Stimulated activated naive CD8-positive, alpha-beta T cell treated with anti-CD3 and anti-CD28 coated beads, Interleukin-15, Interleukin-2, amounts not matched to agents 100 ng/mL and 50 ng/mL, for 24 hours (primary cell): ENCODE measurements at regions not wholly inside any gene's neighbourhood (a gene's known extent, or its start where the extent isn't known, plus 50 kb on each side); places are given as distances from the start of the nearest gene placed in this dataset.
A peak's percentile ranks its signal among the peaks of the same experiment; 100 is the strongest.

Source experiments
- H3K27ac Mint-ChIP-seq: one replicate; pipeline ENCODE4 v1.8.0; 2021; ENCODE audit warnings: mild to moderate bottlenecking, mixed read lengths
- H3K27me3 Mint-ChIP-seq: one replicate; pipeline ENCODE4 v1.8.0; 2021; ENCODE audit warnings: mixed read lengths
- H3K36me3 Mint-ChIP-seq: one replicate; pipeline ENCODE4 v1.8.0; 2021; ENCODE audit warnings: low read depth, mixed read lengths
- H3K4me1 Mint-ChIP-seq: one replicate; pipeline ENCODE4 v1.8.0; 2021; ENCODE audit warnings: low read depth, mixed read lengths
- H3K4me3 Mint-ChIP-seq: one replicate; pipeline ENCODE4 v1.8.0; 2021; ENCODE audit warnings: mild to moderate bottlenecking, mixed read lengths
- H3K9me3 Mint-ChIP-seq: one replicate; pipeline ENCODE4 v1.8.0; 2021; ENCODE audit warnings: mixed read lengths

DNA sequence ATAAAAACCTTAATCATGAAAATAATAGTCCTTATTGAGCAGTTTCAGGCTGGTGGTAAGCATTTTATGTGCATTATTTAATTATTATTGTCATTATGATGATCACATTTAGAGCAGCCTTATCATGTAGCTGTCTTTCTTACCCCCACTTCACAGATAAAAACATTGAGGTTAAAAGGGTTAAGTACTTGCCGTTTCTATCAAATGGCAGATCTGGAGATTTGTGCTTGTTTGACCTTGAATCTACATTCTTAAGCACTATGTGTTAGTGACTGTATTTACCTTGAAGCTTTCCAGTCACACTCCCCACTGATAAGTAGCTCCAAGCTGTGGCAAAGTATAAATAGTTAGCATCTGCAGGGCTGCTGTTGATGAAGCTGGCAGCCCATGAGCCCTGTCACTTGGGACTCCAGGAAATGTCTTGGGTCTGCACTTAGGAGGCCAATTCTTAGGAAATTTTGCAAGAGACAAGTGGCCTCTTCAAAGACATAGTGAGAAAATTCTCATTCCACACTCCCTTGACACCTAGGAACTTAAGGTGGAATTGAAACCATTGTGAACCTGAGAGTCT is 116.8 kb upstream of the AGR3 start:
- peaks cover 14% of the 10 kb centered on the region for H3K4me1 Mint-ChIP-seq

GRCh38 chr7:16999541-17000267 is 117.9 kb upstream of the AGR3 start:
- H3K27ac Mint-ChIP-seq: peak overlapping the region; percentile 89
- H3K27me3 Mint-ChIP-seq: no peaks in the 10 kb centered on the region
- H3K9me3 Mint-ChIP-seq: peaks cover 13% of the 10 kb centered on the region
- peaks cover 14% of the 10 kb centered on the region for H3K4me1 Mint-ChIP-seq
- H3K4me3 Mint-ChIP-seq: peak overlapping the region; percentile 15
- H3K36me3 Mint-ChIP-seq: no peaks in the 10 kb centered on the region

More for the DNA sequence above, 116.8 kb upstream of the AGR3 start:
- Mint-ChIP-seq H3K27me3 (no peaks in the 10 kb centered on the region), H3K9me3 (peaks cover 13% of the 10 kb centered on the region), H3K27ac (no peak overlapping the region), H3K36me3 (no peaks in the 10 kb centered on the region), H3K4me3 (no peak overlapping the region)

- Mint-ChIP-seq H3K4me1 (peaks cover 15% of the 10 kb centered on the region), H3K4me3 (no peak overlapping the region), H3K9me3 (no peaks in the 10 kb centered on the region), H3K36me3 (no peaks in the 10 kb centered on the region), H3K27ac (no peak overlapping the region), H3K27me3 (no peaks in the 10 kb centered on the region)
These were observed 123.5 kb upstream of the AGR3 start for GRCh38 chr7:17005271-17005670.

- H3K36me3 Mint-ChIP-seq: no peaks in the 10 kb centered on the region
- no peak overlapping the region for H3K27ac Mint-ChIP-seq
- no peaks in the 10 kb centered on the region for H3K9me3 Mint-ChIP-seq
- no peaks in the 10 kb centered on the region for H3K27me3 Mint-ChIP-seq
- H3K4me1 Mint-ChIP-seq: peaks cover 16% of the 10 kb centered on the region
- no peak overlapping the region for H3K4me3 Mint-ChIP-seq
These were observed 126.1 kb upstream of the AGR3 start for GRCh38 chr7:17007841-17008240.

GRCh38 chr7:17009007-17009719 is 127.4 kb upstream of the AGR3 start:
- Mint-ChIP-seq H3K4me1 (peaks cover 16% of the 10 kb centered on the region), H3K27me3 (no peaks in the 10 kb centered on the region), H3K9me3 (no peaks in the 10 kb centered on the region), H3K27ac (no peak overlapping the region), H3K36me3 (no peaks in the 10 kb centered on the region), H3K4me3 (no peak overlapping the region)

DNA sequence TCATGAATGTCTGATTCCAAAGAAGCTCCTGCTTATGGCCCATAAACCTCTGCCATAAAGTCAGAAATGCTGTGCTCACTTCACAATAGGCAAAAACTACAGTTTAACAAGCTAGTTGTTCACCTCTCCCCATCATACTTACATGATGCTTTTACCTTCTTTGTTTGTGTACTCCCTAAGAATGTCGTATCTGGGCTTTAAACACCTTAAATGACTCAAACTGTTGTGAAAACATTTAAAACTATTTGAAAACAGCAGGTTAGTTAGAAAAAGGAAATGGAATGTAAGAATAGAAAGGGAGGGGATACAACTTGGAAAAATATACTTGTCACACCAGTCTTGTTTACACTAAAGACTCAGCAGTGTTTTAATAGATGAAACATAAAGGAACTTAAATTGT is 128.2 kb upstream of the AGR3 start:
- Mint-ChIP-seq H3K27me3 (no peaks in the 10 kb centered on the region), H3K27ac (no peak overlapping the region), H3K9me3 (no peaks in the 10 kb centered on the region)

DNA sequence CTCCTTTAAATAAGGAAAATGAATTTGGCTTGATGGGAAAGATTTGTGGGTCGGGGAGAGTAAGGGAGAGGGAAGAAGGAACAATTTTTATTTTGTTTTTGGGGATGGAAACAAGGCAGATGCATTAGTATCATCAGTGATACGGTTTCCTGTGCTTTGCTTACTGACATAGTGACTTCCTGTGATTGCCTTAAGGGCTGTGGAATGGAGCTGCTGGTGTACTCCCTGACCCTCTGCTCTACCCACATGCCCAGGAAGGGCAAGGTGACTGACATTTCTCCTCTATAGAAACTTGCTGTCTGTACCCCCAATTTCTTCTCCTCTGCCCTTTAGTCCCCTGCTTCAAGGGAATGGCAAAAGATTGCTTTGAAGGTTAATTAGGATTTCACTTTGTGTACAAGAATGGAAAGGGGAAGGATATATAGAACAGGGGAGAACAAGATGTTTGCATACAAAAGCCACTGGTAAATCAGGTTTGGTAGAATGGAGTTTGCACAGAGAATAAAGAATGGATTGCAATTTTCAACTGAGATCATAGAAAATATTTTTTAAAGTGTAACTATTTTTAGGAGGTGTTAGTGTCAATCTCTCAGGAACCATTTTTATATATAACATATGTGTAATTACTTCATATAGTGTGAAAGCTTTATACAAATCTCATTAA is 129.0 kb upstream of the AGR3 start:
- H3K27me3 Mint-ChIP-seq: no peaks in the 10 kb centered on the region
- no peak overlapping the region for H3K27ac Mint-ChIP-seq
- no peak overlapping the region for H3K4me3 Mint-ChIP-seq
- no peaks in the 10 kb centered on the region for H3K36me3 Mint-ChIP-seq
- no peaks in the 10 kb centered on the region for H3K9me3 Mint-ChIP-seq
- H3K4me1 Mint-ChIP-seq: peaks cover 20% of the 10 kb centered on the region

More for the DNA sequence above, 128.2 kb upstream of the AGR3 start:
- H3K4me1 Mint-ChIP-seq: peaks cover 16% of the 10 kb centered on the region
- H3K4me3 Mint-ChIP-seq: no peak overlapping the region
- no peaks in the 10 kb centered on the region for H3K36me3 Mint-ChIP-seq

- Mint-ChIP-seq H3K27ac (no peak overlapping the region), H3K4me1 (peaks cover 20% of the 10 kb centered on the region), H3K27me3 (no peaks in the 10 kb centered on the region), H3K36me3 (no peaks in the 10 kb centered on the region), H3K9me3 (no peaks in the 10 kb centered on the region), H3K4me3 (no peak overlapping the region)
These were observed 131.4 kb upstream of the AGR3 start for GRCh38 chr7:17013204-17013603.

DNA sequence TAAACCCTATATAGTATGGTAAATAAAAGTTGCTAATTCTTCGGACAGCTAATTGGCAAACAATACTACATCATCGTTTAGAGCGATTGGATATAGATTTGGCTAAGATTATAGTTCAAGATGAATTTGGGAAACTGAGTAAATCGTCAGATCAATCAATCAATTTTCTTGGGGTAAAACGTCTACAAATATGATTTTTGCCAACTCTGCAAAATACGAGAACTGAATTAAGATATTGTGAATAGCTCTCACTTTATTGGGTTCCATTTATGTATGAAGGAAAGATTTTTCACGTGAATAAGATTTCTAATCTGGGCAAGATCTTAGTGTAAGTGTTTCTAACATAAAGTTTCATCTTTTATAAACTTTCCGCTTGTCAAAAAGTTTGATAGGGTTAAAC is 132.9 kb upstream of the AGR3 start:
- Mint-ChIP-seq H3K36me3 (no peaks in the 10 kb centered on the region), H3K27me3 (no peaks in the 10 kb centered on the region), H3K4me3 (no peak overlapping the region), H3K9me3 (no peaks in the 10 kb centered on the region), H3K4me1 (peaks cover 15% of the 10 kb centered on the region), H3K27ac (no peak overlapping the region)

DNA sequence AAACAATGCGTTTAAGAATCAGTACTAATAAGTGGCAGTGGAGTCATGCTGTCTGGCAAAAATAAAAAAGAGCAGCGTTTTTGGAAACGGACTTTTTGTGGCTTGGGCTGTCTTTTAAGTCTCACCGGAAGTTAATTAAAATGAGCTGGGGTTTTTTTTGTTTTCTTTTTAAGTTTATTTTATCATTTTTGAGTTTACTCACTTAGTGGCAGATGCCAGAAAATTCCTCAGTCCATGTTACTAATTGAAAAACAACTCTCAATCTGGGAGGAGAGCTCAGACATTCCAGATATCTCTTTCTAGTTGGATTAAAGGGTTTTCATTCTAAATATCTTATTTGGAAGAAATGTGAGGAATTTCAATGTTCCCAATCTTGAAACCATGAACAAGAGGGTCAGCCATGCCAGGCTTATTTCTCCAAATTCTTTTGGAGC is 133.8 kb upstream of the AGR3 start:
- Mint-ChIP-seq H3K4me3 (no peak overlapping the region), H3K36me3 (no peaks in the 10 kb centered on the region), H3K9me3 (no peaks in the 10 kb centered on the region), H3K27ac (no peak overlapping the region), H3K27me3 (no peaks in the 10 kb centered on the region), H3K4me1 (peaks cover 8% of the 10 kb centered on the region)

DNA sequence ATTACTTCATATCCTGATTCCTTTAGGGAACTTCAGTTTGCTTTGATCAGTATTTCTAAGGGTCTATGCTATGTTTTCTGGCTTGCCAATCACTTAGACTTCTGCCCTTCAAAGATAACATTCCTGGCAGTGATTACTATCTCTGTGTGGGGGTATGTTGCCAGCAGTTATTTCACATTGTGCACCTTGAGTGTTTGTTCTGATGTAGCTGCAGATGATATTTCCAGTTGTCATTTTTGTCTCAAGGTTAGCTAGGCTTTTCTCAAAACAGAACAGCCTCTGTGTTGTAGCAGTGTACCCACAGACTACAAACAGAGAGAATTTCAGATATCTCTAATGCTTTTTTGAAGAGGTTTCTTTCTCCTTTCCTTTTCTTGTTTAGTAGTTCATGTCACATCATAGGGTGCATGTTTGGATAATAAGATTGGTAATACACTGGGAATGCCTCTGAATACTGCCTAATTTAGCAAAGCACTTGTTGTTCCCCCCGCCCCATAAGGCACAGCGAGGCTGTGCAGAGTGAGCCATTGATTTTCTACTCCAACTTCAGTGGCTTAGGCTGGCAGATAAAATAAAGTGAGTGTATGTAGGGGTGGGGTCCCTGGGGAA is 134.7 kb upstream of the AGR3 start:
- Mint-ChIP-seq H3K27ac (no peak overlapping the region), H3K4me1 (peaks cover 4% of the 10 kb centered on the region), H3K36me3 (no peaks in the 10 kb centered on the region), H3K4me3 (no peak overlapping the region), H3K9me3 (no peaks in the 10 kb centered on the region), H3K27me3 (no peaks in the 10 kb centered on the region)

GRCh38 chr7:17019106-17019505 is 137.3 kb upstream of the AGR3 start:
- peaks cover 17% of the 10 kb centered on the region for H3K4me1 Mint-ChIP-seq
- no peaks in the 10 kb centered on the region for H3K9me3 Mint-ChIP-seq
- no peaks in the 10 kb centered on the region for H3K36me3 Mint-ChIP-seq
- H3K4me3 Mint-ChIP-seq: no peak overlapping the region
- no peaks in the 10 kb centered on the region for H3K27me3 Mint-ChIP-seq
- H3K27ac Mint-ChIP-seq: no peak overlapping the region

GRCh38 chr7:17020250-17020649 is 138.5 kb upstream of the AGR3 start:
- no peaks in the 10 kb centered on the region for H3K27me3 Mint-ChIP-seq
- no peak overlapping the region for H3K27ac Mint-ChIP-seq
- no peaks in the 10 kb centered on the region for H3K36me3 Mint-ChIP-seq
- H3K9me3 Mint-ChIP-seq: no peaks in the 10 kb centered on the region
- H3K4me3 Mint-ChIP-seq: no peak overlapping the region
- peaks cover 17% of the 10 kb centered on the region for H3K4me1 Mint-ChIP-seq

DNA sequence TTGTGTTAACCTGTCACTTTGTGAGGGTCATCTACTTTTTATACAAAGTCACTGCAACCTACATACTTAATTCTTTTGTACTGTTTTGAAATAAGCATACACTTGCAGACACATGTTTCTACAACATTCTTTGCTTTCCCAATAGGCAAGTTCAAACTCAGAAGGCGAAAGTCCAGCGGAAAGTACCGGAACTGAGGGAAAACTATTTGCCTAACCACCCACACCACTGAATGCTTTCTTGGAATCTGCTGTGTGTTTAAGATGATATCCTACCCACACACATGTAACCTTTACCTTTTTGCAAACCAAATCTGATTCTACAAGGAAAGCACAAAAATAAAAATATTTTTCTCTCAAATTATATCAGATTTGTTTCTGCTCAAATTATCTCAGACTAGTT is 139.4 kb upstream of the AGR3 start:
- no peaks in the 10 kb centered on the region for H3K9me3 Mint-ChIP-seq
- H3K4me1 Mint-ChIP-seq: peaks cover 13% of the 10 kb centered on the region
- no peak overlapping the region for H3K4me3 Mint-ChIP-seq
- H3K27me3 Mint-ChIP-seq: no peaks in the 10 kb centered on the region
- no peak overlapping the region for H3K27ac Mint-ChIP-seq
- H3K36me3 Mint-ChIP-seq: no peaks in the 10 kb centered on the region

- Mint-ChIP-seq H3K36me3 (no peaks in the 10 kb centered on the region), H3K4me1 (peaks cover 13% of the 10 kb centered on the region), H3K4me3 (no peak overlapping the region), H3K27me3 (no peaks in the 10 kb centered on the region), H3K27ac (no peak overlapping the region), H3K9me3 (no peaks in the 10 kb centered on the region)
These were observed 141.1 kb upstream of the AGR3 start for GRCh38 chr7:17022920-17023319.
